Activated naive CD4-positive, alpha-beta T cell treated with anti-CD3 and anti-CD28 coated beads, Interleukin-2, amount 10 ng/mL, durations not matched to agents 7 days and 5 days (primary cell): ENCODE measurements at regions not wholly inside any gene's neighbourhood (a gene's known extent, or its start where the extent isn't known, plus 50 kb on each side); places are given as distances from the start of the nearest gene placed in this dataset.

Source experiments
- CTCF ChIA-PET: fragments of 350-600 bp; sonication (Branson Sonifier 250); formaldehyde crosslinking; loops from one replicate; lab custom pipeline; 2021; ENCODE audit warnings: antibody characterized with exemption; lab: Charles Lee
- DNase-seq: peaks from one replicate; pipeline ENCODE4 v3.0.0-alpha.2; 2020
- H3K27ac Mint-ChIP-seq: one replicate; pipeline ENCODE4 v1.8.0; 2021; ENCODE audit warnings: mild to moderate bottlenecking, moderate library complexity, mixed read lengths
- H3K27me3 Mint-ChIP-seq: one replicate; pipeline ENCODE4 v1.8.0; 2021; ENCODE audit warnings: mild to moderate bottlenecking, mixed read lengths
- H3K36me3 Mint-ChIP-seq: one replicate; pipeline ENCODE4 v1.8.0; 2021; ENCODE audit warnings: mixed read lengths
- H3K4me1 Mint-ChIP-seq: one replicate; pipeline ENCODE4 v1.8.0; 2021; ENCODE audit warnings: mixed read lengths
- H3K4me3 Mint-ChIP-seq: one replicate; pipeline ENCODE4 v1.8.0; 2021; ENCODE audit warnings: mild to moderate bottlenecking, moderate library complexity, mixed read lengths
- H3K9me3 Mint-ChIP-seq: one replicate; pipeline ENCODE4 v1.8.0; 2021; ENCODE audit warnings: mixed read lengths

DNA sequence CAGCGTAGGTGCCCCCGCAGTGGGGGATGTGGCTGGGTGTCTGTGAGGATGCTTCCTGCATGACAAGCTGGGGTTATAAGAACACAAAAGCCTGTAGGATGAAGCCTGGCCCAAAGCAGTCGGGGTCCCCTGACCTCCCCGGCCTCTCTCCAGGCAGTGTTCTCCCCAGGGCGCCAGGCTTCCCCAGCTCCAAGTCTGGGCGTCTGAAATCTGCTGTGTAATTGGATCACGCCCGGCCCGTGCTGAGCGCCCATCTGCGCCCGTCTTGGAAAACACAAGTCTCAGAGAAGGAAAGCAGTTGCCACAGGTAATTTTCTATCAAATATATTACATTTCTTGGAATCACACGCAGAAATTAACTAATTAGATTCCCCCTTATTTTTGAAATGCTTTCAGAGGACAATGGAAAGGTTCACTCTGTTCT lies 233.3 kb downstream of the CTTN start:
- Mint-ChIP-seq H3K9me3 (peaks cover 4% of the 10 kb centered on the region), H3K27ac (no peak overlapping the region), H3K4me1 (no peaks in the 10 kb centered on the region), H3K27me3 (no peaks in the 10 kb centered on the region), H3K36me3 (no peaks in the 10 kb centered on the region), H3K4me3 (no peak overlapping the region)
- no peak for DNase-seq
- CTCF ChIA-PET = no interaction called here

DNA sequence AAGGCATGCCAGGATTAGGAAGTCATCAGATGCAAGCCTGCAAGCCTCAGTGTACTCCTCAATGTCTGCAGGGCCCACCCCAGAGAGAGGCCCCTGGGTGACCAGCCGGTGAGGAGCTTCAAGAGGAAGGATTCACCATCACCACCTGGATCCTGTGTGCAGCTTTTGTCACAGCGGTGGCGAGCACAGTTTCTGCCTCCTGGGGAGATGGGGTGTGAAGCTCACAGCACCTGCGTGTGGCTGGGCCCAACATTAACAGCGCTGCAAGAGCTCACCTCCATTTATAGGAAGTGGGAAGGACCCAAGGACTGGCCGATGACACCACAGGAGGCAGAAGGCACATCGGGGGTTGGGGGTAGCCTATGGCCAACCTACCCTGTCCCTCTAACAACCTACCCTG lies 235.3 kb downstream of the CTTN start:
- no peak for DNase-seq
- H3K36me3 Mint-ChIP-seq = no peaks in the 10 kb centered on the region
- no peak overlapping the region for H3K4me3 Mint-ChIP-seq
- H3K27me3 Mint-ChIP-seq = no peaks in the 10 kb centered on the region
- CTCF ChIA-PET = no interaction called here
- H3K4me1 Mint-ChIP-seq = no peaks in the 10 kb centered on the region
- H3K9me3 Mint-ChIP-seq = peaks cover 4% of the 10 kb centered on the region
- H3K27ac Mint-ChIP-seq = no peak overlapping the region

DNA sequence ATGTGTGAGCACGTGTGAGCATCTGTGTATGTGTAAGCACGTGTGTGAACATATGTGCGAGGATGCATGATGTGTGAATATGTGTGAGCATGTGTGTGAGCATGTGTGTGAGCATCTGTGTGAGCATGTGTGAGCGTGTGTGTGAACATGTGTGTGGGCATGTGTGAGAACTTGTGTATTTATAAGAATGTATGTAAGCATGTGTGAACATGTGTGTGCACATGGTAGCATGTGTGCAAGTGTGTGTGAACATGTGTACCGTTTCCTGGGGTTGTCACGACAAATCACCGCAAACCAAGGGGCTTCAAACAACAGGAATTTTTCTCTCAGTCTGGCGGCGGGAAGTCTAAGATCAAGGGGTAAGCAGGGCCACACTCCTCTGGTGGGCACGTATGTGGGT lies 238.3 kb downstream of the CTTN start:
- no peak overlapping the region for H3K4me3 Mint-ChIP-seq
- H3K27me3 Mint-ChIP-seq = no peaks in the 10 kb centered on the region

DNA sequence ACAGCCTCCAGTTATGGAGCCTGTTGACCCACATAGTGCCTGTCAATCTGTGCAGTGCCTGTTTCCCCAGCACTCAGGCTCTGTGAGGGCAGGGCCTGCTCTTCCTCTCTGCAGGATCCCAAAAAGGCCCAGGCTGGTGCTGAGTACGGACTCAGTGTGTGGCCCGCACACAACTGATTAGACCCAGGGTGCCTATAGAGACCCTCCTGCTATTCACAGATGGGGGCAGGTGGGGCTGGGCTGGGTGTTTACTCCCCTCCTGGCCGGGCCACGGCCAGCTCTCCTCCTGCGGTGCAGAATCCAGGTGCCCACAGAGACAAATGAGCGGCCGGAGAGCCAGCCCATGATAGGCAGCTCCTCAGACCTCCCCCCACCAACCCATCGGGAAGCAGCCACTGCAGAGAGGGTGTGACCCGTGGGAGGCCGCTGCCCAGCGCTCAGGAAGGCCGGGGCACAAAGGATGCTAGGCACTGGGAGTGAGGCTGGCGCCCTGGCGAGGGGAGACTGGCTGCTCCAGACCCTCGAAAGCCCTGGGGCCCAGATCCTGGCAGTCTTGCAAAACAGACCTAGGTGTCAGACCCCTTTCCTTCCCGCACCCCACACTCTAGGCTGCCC lies 239.0 kb downstream of the CTTN start:
- Mint-ChIP-seq H3K27ac (no peak overlapping the region), H3K36me3 (no peaks in the 10 kb centered on the region), H3K27me3 (no peaks in the 10 kb centered on the region), H3K4me1 (no peaks in the 10 kb centered on the region), H3K9me3 (peaks cover 4% of the 10 kb centered on the region), H3K4me3 (no peak overlapping the region)
- CTCF ChIA-PET = no interaction called here
- DNase-seq = no peak

More for the DNA sequence above, 238.3 kb downstream of the CTTN start:
- H3K4me1 Mint-ChIP-seq = no peaks in the 10 kb centered on the region
- H3K9me3 Mint-ChIP-seq = peaks cover 4% of the 10 kb centered on the region
- H3K27ac Mint-ChIP-seq = no peak overlapping the region
- H3K36me3 Mint-ChIP-seq = no peaks in the 10 kb centered on the region
- CTCF ChIA-PET = no interaction called here
- DNase-seq = no peak

DNA sequence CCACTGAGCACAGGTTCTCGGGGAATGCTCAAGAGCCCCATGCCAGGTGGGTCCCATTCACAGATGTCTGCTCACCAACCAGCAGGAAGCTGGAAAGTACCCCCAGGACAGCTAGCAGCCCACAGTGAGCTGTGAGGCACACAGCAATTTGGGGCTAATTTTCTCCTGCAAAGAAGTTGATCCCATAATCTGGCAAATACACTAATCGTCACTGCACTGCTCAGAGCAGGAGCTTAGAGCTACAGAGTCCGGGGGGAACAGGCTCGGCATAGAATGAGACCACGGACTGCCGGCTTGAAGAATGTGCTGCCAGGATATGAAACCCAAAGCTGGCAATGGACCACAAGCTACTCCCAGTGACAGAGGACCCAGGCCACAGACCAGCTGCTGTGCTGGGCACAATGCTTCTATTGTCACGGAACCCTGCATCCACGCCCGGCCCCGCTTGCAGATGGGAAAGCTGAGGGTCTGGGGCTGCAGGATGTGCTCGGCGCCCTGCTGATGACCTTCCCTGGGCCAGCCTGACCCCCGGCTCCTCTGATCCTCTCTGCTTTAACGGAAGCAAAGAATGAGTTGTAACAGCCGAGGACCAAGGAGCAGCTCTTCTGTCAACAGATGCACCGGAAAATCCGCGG lies 239.7 kb downstream of the CTTN start:
- no peak overlapping the region for H3K4me3 Mint-ChIP-seq
- no peak for DNase-seq
- no peaks in the 10 kb centered on the region for H3K4me1 Mint-ChIP-seq
- H3K27ac Mint-ChIP-seq = no peak overlapping the region
- peaks cover 4% of the 10 kb centered on the region for H3K9me3 Mint-ChIP-seq
- H3K36me3 Mint-ChIP-seq = no peaks in the 10 kb centered on the region
- CTCF ChIA-PET = no interaction called here
- no peaks in the 10 kb centered on the region for H3K27me3 Mint-ChIP-seq

- CTCF ChIA-PET = no interaction called here
- no peaks in the 10 kb centered on the region for H3K9me3 Mint-ChIP-seq
- H3K27ac Mint-ChIP-seq = no peak overlapping the region
- no peak overlapping the region for H3K4me3 Mint-ChIP-seq
- DNase-seq = no peak
- H3K27me3 Mint-ChIP-seq = no peaks in the 10 kb centered on the region
- no peaks in the 10 kb centered on the region for H3K4me1 Mint-ChIP-seq
- no peaks in the 10 kb centered on the region for H3K36me3 Mint-ChIP-seq
Observed at GRCh38 chr11:70640408-70640807, 242.1 kb downstream of the CTTN start.

DNA sequence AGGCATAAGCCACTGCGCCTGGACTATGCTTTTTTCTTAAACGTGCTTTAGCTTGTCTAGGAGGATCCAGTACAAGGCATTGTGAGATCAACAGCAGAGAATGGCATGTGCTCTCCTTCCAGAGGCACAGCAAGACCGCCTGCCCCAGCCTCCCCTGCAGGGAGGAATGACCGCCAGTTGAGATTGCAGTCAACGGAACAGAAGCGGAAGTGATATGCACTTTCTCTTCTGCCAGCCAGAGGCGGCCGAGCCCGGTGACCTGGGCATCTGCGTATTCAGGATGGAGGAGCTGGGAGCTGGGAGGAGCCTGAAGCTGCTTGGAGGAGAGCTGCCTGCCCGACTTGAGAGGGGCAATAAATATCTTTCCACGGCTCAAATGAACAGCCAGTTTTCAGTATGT lies 243.0 kb downstream of the CTTN start:
- CTCF ChIA-PET = no interaction called here
- no peaks in the 10 kb centered on the region for H3K36me3 Mint-ChIP-seq
- H3K9me3 Mint-ChIP-seq = no peaks in the 10 kb centered on the region
- H3K27ac Mint-ChIP-seq = no peak overlapping the region
- no peaks in the 10 kb centered on the region for H3K4me1 Mint-ChIP-seq
- peaks cover 3% of the 10 kb centered on the region for H3K27me3 Mint-ChIP-seq
- DNase-seq = no peak
- H3K4me3 Mint-ChIP-seq = no peak overlapping the region

DNA sequence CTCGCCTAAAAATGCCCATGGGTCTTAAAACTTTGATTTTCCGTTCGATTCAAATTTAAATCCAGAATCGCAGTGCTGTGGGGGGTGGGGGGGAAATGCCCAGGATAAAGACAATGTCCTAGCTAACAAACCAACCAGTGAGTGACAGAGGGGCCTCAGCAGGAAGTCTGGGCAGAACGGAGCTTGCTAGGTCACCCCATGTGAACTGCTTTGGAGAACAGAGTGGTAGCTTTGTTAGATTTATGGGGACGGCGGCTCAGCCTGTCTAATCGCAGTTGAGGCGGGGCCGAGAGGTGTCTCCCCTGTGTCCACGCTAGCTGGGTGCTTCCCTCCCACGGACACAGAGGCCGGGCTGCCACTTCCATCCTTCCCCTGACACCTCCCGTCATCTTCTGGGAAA lies 243.9 kb downstream of the CTTN start:
- Mint-ChIP-seq H3K9me3 (no peaks in the 10 kb centered on the region), H3K36me3 (no peaks in the 10 kb centered on the region), H3K4me1 (no peaks in the 10 kb centered on the region), H3K27me3 (peaks cover 4% of the 10 kb centered on the region), H3K4me3 (no peak overlapping the region), H3K27ac (no peak overlapping the region)
- CTCF ChIA-PET = interaction anchor here (1.1 kb wide), 1 partner anchor 115 kb away, joined by 3 read pairs; no protein-coding TSS in a partner anchor
- no peak for DNase-seq

- no peaks in the 10 kb centered on the region for H3K9me3 Mint-ChIP-seq
- peaks cover 4% of the 10 kb centered on the region for H3K27me3 Mint-ChIP-seq
- no peak overlapping the region for H3K27ac Mint-ChIP-seq
- no peaks in the 10 kb centered on the region for H3K4me1 Mint-ChIP-seq
- CTCF ChIA-PET = no interaction called here
- DNase-seq = no peak
- no peaks in the 10 kb centered on the region for H3K36me3 Mint-ChIP-seq
- no peak overlapping the region for H3K4me3 Mint-ChIP-seq
Observed at GRCh38 chr11:70643642-70644041, 245.3 kb downstream of the CTTN start.

GRCh38 chr11:70644343-70645060 lies 246.2 kb downstream of the CTTN start:
- Mint-ChIP-seq H3K4me3 (no peak overlapping the region), H3K4me1 (no peaks in the 10 kb centered on the region), H3K9me3 (no peaks in the 10 kb centered on the region), H3K36me3 (no peaks in the 10 kb centered on the region), H3K27me3 (peaks cover 4% of the 10 kb centered on the region), H3K27ac (no peak overlapping the region)
- CTCF ChIA-PET = no interaction called here
- DNase-seq = no peak

DNA sequence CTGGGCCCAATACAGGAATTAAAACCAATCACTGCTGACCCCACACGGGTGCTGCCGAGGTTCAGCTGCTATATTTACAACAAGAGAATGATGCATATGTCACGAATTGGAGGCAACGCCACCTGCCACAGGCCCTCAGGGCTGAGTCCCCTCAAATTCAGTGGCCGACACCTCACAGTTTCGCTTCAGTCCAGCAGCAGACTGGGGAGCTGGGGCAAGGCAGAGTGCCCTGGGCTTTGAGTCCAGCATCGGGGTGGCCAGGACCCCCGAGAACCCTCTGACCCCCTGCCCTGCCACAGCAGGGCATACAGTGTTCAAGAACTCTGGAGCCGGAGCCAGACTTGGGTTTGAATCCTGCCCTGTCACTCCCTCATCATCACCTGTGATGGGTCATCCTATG lies 247.2 kb downstream of the CTTN start:
- CTCF ChIA-PET = interaction anchor here (0.6 kb wide), 1 partner anchor 56 kb away, joined by 3 read pairs; no protein-coding TSS in a partner anchor
- no peak overlapping the region for H3K27ac Mint-ChIP-seq

GRCh38 chr11:70646272-70647049 lies 248.1 kb downstream of the CTTN start:
- CTCF ChIA-PET = interaction anchor here (0.6 kb wide), 1 partner anchor 55 kb away, joined by 3 read pairs; no protein-coding TSS in a partner anchor
- H3K36me3 Mint-ChIP-seq = no peaks in the 10 kb centered on the region
- DNase-seq = no peak
- H3K4me3 Mint-ChIP-seq = no peak overlapping the region
- H3K4me1 Mint-ChIP-seq = no peaks in the 10 kb centered on the region
- no peak overlapping the region for H3K27ac Mint-ChIP-seq
- H3K27me3 Mint-ChIP-seq = peaks cover 4% of the 10 kb centered on the region
- peaks cover 3% of the 10 kb centered on the region for H3K9me3 Mint-ChIP-seq

More for the DNA sequence above, 247.2 kb downstream of the CTTN start:
- DNase-seq = no peak
- Mint-ChIP-seq H3K27me3 (peaks cover 4% of the 10 kb centered on the region), H3K36me3 (no peaks in the 10 kb centered on the region), H3K4me3 (no peak overlapping the region), H3K4me1 (no peaks in the 10 kb centered on the region), H3K9me3 (peaks cover 3% of the 10 kb centered on the region)

DNA sequence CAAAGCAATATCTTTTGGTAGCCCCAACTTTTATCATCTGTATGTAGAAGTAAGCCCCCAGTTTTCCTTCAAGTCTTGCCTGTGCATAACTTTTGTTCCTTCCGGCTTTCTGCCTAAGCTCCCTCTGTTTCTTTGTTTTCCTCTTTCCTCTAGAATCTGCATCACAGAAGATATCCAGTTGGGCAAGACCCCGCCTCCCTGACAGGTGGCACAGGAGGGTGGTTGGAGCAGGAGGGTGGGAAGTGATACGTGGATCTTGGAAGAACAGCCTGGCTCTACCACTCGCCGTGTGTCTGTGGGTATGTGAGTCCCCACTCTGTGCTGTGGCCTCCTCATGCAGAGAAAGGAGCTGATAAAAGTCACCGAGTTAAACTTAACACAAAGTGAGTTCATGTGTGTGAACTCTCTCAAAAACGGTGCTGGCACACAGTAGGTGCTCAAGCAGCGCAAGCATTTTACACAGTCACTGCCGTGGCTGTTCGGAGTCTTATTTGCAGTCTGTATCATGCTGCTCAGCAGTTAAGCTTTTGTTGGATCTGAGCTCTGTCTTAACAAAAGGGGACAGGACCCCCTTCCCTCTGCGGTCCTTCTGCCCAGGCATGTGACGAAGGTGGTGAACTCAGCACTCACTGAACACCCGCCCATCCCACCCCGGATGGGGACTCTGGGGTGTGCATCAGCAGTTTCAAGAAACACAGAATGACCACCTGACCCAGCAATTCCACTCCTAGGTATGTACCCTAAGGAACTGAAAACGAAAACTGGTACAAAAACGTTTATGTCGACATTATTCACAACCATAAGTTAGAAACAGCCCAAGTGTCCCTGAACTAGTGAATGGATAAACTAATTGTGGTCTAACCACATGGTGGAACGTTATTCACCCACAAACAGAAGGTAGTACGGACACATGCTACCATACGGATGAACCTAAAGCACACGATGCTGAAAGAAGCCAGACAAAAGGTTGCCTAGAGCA lies 249.1 kb downstream of the CTTN start:
- Mint-ChIP-seq H3K4me1 (no peaks in the 10 kb centered on the region), H3K27ac (no peak overlapping the region), H3K36me3 (no peaks in the 10 kb centered on the region), H3K4me3 (no peak overlapping the region), H3K9me3 (peaks cover 3% of the 10 kb centered on the region), H3K27me3 (peaks cover 4% of the 10 kb centered on the region)
- no peak for DNase-seq
- CTCF ChIA-PET = no interaction called here
